ENCODE measurements at regions not wholly inside any gene's neighbourhood (a gene's known extent, or its start where the extent isn't known, plus 50 kb on each side); places are given as distances from the start of the nearest gene placed in this dataset.

DNA sequence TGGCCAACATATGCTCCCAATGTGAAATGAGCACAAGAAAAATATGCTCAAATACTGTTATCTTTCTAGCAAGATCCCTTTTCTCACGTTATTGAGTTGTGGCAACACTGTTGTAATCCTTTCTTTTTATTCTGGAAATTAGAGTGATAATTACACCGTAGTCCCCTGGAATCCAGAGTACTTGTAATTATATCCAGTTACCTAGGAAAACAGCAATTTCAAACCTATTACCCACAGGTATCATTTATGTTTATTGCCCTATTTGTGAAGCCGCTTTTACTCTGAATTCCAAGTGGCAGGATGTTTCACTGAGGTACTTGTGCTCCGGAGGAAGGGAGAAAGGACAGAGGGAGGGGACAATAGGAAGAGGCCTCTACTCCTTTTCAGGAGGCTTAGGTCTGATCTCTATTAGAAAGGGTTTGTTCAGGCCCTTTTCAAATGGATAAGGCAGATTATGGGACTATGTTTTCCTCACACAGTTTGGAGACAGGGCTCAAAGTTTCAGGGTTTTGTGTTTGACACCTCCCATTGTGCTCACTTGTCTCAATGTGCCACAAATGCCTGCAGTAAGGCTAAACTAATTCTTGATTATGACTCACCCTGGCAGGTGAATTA is 646.6 kb downstream of the TUSC7 start:
- TF ChIP-seq, protein P1, sequence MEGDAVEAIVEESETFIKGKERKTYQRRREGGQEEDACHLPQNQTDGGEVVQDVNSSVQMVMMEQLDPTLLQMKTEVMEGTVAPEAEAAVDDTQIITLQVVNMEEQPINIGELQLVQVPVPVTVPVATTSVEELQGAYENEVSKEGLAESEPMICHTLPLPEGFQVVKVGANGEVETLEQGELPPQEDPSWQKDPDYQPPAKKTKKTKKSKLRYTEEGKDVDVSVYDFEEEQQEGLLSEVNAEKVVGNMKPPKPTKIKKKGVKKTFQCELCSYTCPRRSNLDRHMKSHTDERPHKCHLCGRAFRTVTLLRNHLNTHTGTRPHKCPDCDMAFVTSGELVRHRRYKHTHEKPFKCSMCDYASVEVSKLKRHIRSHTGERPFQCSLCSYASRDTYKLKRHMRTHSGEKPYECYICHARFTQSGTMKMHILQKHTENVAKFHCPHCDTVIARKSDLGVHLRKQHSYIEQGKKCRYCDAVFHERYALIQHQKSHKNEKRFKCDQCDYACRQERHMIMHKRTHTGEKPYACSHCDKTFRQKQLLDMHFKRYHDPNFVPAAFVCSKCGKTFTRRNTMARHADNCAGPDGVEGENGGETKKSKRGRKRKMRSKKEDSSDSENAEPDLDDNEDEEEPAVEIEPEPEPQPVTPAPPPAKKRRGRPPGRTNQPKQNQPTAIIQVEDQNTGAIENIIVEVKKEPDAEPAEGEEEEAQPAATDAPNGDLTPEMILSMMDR (conservative IDR thresholded peaks at IDR 0.05; ENCODE audit: low read depth in 2 of 2) = no peak
- TF ChIP-seq EZH2 (IDR thresholded peaks at IDR 0.05; ENCODE audit: low read depth, unreplicated experiment) = no peak
- TF ChIP-seq POLR2AphosphoS5 (IDR thresholded peaks at IDR 0.05; ENCODE audit: low read depth) = no peak
- TF ChIP-seq, protein P2, sequence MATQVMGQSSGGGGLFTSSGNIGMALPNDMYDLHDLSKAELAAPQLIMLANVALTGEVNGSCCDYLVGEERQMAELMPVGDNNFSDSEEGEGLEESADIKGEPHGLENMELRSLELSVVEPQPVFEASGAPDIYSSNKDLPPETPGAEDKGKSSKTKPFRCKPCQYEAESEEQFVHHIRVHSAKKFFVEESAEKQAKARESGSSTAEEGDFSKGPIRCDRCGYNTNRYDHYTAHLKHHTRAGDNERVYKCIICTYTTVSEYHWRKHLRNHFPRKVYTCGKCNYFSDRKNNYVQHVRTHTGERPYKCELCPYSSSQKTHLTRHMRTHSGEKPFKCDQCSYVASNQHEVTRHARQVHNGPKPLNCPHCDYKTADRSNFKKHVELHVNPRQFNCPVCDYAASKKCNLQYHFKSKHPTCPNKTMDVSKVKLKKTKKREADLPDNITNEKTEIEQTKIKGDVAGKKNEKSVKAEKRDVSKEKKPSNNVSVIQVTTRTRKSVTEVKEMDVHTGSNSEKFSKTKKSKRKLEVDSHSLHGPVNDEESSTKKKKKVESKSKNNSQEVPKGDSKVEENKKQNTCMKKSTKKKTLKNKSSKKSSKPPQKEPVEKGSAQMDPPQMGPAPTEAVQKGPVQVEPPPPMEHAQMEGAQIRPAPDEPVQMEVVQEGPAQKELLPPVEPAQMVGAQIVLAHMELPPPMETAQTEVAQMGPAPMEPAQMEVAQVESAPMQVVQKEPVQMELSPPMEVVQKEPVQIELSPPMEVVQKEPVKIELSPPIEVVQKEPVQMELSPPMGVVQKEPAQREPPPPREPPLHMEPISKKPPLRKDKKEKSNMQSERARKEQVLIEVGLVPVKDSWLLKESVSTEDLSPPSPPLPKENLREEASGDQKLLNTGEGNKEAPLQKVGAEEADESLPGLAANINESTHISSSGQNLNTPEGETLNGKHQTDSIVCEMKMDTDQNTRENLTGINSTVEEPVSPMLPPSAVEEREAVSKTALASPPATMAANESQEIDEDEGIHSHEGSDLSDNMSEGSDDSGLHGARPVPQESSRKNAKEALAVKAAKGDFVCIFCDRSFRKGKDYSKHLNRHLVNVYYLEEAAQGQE (IDR thresholded peaks at IDR 0.05; ENCODE audit: unreplicated experiment) = no peak
- no peak for TF ChIP-seq JUNB (IDR thresholded peaks at IDR 0.05; ENCODE audit: unreplicated experiment)

Measured in GM23338 (cell line).